H1 (cell line): ENCODE measurements at regions not wholly inside any gene's neighbourhood (a gene's known extent, or its start where the extent isn't known, plus 50 kb on each side); places are given as distances from the start of the nearest gene placed in this dataset.

Experiments used
- JUND ChIP-seq: IDR thresholded peaks from 2 replicates; pipeline ENCODE4 v1.6.1; 2011; ENCODE audit warnings: mild to moderate bottlenecking, improper control_type of control experiment, low read length
- POLR2A ChIP-seq, 2 experiments: IDR thresholded peaks; 1 replicate in 1 of 2; 2 replicates in 1 of 2; pipeline ENCODE4 v1.6.1; 2011; ENCODE audit warnings: low read depth in 2 of 2, low read length in 2 of 2, mild to moderate bottlenecking in 2 of 2; ENCODE audit errors: control extremely low read depth in 1 of 2
- POLR2AphosphoS5 ChIP-seq: IDR thresholded peaks from 2 replicates; pipeline ENCODE4 v1.6.1; 2011; ENCODE audit warnings: low read depth, low read length
- POU5F1 ChIP-seq: IDR thresholded peaks from 2 replicates; pipeline ENCODE4 v1.6.1; 2011; ENCODE audit warnings: low read depth, mild to moderate bottlenecking, low read length, moderate library complexity
- SIN3A ChIP-seq, 2 experiments: IDR thresholded peaks in 1 of 2; conservative IDR thresholded peaks in 1 of 2; 2 replicates each; pipeline ENCODE4 v1.6.1; 2011 to 2012; ENCODE audit warnings: low read length in 2 of 2, improper control_type of control experiment in 1 of 2, low read depth in 1 of 2, mild to moderate bottlenecking in 1 of 2
- TEAD4 ChIP-seq: IDR thresholded peaks from 2 replicates; pipeline ENCODE4 v1.6.1; 2012; ENCODE audit warnings: low read depth, low read length, inconsistent platforms, mixed read lengths
- TF ChIP-seq, protein P1 (sequence below), 3 experiments: IDR thresholded peaks; 1 replicate in 2 of 3; 2 replicates in 1 of 3; pipeline versions ENCODE4 v1.5.1 to v1.6.1; 2011; ENCODE audit warnings: low read length in 3 of 3, mild to moderate bottlenecking in 3 of 3, inconsistent platforms in 2 of 3, low read depth in 1 of 3, moderate library complexity in 1 of 3; ENCODE audit not compliant: insufficient read depth in 1 of 3; ENCODE audit errors: control extremely low read depth in 1 of 3
- TF ChIP-seq, protein P2 (sequence below): IDR thresholded peaks from 2 replicates; pipeline ENCODE4 v1.6.1; 2011; ENCODE audit warnings: low read depth, mild to moderate bottlenecking, low read length; ENCODE audit not compliant: insufficient read depth

DNA sequence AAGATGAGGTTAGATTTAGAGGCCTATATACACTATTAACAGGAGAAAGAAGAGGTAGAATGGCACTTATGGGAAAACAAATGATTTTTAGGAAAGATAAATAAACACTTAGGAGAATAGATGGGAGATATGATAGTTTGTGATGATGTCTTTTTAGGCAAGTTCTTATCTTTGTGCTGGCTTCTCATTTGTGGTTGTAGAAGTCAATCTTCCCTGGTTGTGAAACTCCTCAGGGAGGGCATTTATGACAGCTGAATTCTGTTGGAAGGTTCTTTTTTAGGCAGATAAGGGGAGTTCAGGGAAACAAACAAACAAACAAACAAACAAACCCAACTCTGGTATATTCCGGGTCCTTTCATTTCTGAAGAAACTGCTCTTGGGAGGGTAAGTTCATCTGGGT lies 311.8 kb downstream of the AEBP2 start:
- no peak for TF ChIP-seq TEAD4
- TF ChIP-seq POLR2A (IDR thresholded peaks at IDR 0.05; ENCODE audit: control extremely low read depth in 1 of 2, low read depth in 2 of 2, low read length in 2 of 2): no peak
- no peak for TF ChIP-seq POLR2AphosphoS5
- TF ChIP-seq, protein P1, sequence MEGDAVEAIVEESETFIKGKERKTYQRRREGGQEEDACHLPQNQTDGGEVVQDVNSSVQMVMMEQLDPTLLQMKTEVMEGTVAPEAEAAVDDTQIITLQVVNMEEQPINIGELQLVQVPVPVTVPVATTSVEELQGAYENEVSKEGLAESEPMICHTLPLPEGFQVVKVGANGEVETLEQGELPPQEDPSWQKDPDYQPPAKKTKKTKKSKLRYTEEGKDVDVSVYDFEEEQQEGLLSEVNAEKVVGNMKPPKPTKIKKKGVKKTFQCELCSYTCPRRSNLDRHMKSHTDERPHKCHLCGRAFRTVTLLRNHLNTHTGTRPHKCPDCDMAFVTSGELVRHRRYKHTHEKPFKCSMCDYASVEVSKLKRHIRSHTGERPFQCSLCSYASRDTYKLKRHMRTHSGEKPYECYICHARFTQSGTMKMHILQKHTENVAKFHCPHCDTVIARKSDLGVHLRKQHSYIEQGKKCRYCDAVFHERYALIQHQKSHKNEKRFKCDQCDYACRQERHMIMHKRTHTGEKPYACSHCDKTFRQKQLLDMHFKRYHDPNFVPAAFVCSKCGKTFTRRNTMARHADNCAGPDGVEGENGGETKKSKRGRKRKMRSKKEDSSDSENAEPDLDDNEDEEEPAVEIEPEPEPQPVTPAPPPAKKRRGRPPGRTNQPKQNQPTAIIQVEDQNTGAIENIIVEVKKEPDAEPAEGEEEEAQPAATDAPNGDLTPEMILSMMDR (IDR thresholded peaks at IDR 0.05; ENCODE audit: control extremely low read depth in 1 of 3, insufficient read depth in 1 of 3, low read depth in 1 of 3, low read length in 3 of 3): no peak
- no peak for TF ChIP-seq SIN3A (conservative IDR thresholded peaks at IDR 0.05 in 1 of 2, IDR thresholded peaks at IDR 0.05 in 1 of 2; ENCODE audit: low read depth in 1 of 2, low read length in 2 of 2)
- no peak for TF ChIP-seq JUND
- TF ChIP-seq, protein P2, sequence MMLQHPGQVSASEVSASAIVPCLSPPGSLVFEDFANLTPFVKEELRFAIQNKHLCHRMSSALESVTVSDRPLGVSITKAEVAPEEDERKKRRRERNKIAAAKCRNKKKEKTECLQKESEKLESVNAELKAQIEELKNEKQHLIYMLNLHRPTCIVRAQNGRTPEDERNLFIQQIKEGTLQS: no peak
- no peak for TF ChIP-seq POU5F1
